Progenitor cell of endocrine pancreas (in vitro differentiated cells): ENCODE measurements at regions not wholly inside any gene's neighbourhood (a gene's known extent, or its start where the extent isn't known, plus 50 kb on each side); places are given as distances from the start of the nearest gene placed in this dataset.

Experiments
- DNase-seq: peaks from one replicate; pipeline ENCODE4 v3.0.0; 2021; ENCODE audit warnings: low spot score; ENCODE audit not compliant: unreplicated experiment
- H3K27ac Mint-ChIP-seq: 2 replicates; pipeline ENCODE4 v1.8.0; 2021; ENCODE audit warnings: mild to moderate bottlenecking, moderate library complexity, mixed read lengths
- H3K27me3 Mint-ChIP-seq: 2 replicates; pipeline ENCODE4 v1.8.0; 2021; ENCODE audit warnings: mixed read lengths
- H3K36me3 Mint-ChIP-seq: 2 replicates; pipeline ENCODE4 v1.8.0; 2022; ENCODE audit warnings: mixed read lengths; ENCODE audit not compliant: insufficient read depth
- H3K4me1 Mint-ChIP-seq: 2 replicates; pipeline ENCODE4 v1.8.0; 2021; ENCODE audit warnings: low read depth, mixed read lengths
- H3K4me3 Mint-ChIP-seq: 2 replicates; pipeline ENCODE4 v1.8.0; 2021; ENCODE audit warnings: low read depth, mild to moderate bottlenecking, moderate library complexity, mixed read lengths
- H3K9me3 Mint-ChIP-seq: 2 replicates; pipeline ENCODE4 v1.8.0; 2021; ENCODE audit warnings: low read depth, mixed read lengths
- CTCF ChIP-seq: fragments of 200-600 bp; sonication (generic); IDR thresholded peaks from one replicate; pipeline ENCODE4 v1.5.0; 2021; ENCODE audit warnings: antibody characterized with exemption, mild to moderate bottlenecking; ENCODE audit not compliant: unreplicated experiment

- H3K4me1 Mint-ChIP-seq: no peaks in the 10 kb centered on the region
- H3K27me3 Mint-ChIP-seq: peaks cover 7% of the 10 kb centered on the region
- H3K27ac Mint-ChIP-seq: no peak overlapping the region
- H3K9me3 Mint-ChIP-seq: no peaks in the 10 kb centered on the region
- TF ChIP-seq CTCF: no peak
- no peaks in the 10 kb centered on the region for H3K36me3 Mint-ChIP-seq
- no peak overlapping the region for H3K4me3 Mint-ChIP-seq
- DNase-seq: no peak
These were observed 784.6 kb upstream of the EEF2KMT start for GRCh38 chr16:5882087-5882640.

DNA sequence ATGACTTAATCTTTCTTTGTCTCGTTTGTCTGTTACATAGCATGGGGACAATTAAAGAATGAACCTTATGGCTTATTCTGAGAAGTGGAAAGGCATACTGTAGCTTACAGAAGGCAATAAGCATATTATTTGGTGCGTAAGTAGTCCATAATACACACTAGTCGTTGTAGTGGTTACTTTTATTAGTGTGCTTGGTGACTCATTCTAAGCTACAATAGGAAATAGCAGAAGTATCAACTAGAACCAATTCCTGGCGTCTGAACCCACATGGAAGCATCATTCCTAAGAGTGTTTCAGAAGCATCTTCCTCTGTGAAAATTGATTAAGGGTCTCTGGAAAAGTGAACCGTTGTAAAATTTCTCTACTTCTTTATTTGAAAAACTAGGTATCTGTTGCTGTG lies 777.8 kb upstream of the EEF2KMT start:
- DNase-seq: no peak
- no peak overlapping the region for H3K4me3 Mint-ChIP-seq
- TF ChIP-seq CTCF: no peak
- peaks cover 16% of the 10 kb centered on the region for H3K4me1 Mint-ChIP-seq
- H3K27me3 Mint-ChIP-seq: peaks cover 11% of the 10 kb centered on the region
- no peak overlapping the region for H3K27ac Mint-ChIP-seq
- H3K9me3 Mint-ChIP-seq: no peaks in the 10 kb centered on the region
- no peaks in the 10 kb centered on the region for H3K36me3 Mint-ChIP-seq

DNA sequence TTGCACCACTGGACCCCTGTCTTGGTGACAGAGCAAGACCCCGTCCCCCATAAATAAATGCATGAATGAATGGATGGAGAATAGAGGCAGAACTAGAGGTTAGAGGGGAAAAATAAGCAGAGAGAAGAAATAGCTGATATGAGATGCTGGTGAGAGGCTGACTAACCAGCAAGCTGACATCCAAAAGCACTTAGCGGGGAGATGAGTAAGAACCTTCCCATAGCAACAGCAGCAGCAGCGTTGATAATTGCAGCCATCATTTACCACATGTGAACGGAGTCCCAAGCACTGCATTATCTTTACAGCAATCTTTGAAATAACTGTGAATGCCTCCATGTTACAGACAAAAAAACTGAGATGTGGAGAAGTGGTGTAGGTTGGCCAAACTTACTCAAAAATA lies 777.3 kb upstream of the EEF2KMT start:
- no peak overlapping the region for H3K27ac Mint-ChIP-seq
- H3K4me3 Mint-ChIP-seq: no peak overlapping the region
- DNase-seq: no peak
- TF ChIP-seq CTCF: no peak
- peaks cover 19% of the 10 kb centered on the region for H3K4me1 Mint-ChIP-seq
- no peaks in the 10 kb centered on the region for H3K36me3 Mint-ChIP-seq
- H3K9me3 Mint-ChIP-seq: no peaks in the 10 kb centered on the region
- H3K27me3 Mint-ChIP-seq: peaks cover 11% of the 10 kb centered on the region

DNA sequence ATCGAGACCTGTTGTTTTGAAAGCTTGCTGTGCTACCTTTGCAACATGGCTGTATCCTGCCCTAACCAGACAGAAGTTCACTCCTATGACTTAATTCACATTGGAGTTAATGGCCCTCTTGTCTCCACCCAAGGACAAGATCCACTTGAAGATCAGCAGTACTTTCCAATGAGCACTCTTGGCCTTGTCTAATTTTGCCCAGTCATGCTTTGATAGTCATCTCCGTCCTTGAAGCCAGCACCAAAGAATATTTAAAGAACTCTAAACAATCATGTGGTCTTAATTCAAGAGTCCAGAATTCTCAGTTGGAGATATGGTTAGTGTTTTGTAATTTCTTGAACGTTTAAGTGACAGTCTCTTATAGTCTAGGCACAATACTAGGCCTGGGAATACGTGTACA lies 775.6 kb upstream of the EEF2KMT start:
- H3K27ac Mint-ChIP-seq: no peak overlapping the region
- no peaks in the 10 kb centered on the region for H3K36me3 Mint-ChIP-seq
- no peak for TF ChIP-seq CTCF
- peaks cover 19% of the 10 kb centered on the region for H3K4me1 Mint-ChIP-seq
- H3K9me3 Mint-ChIP-seq: no peaks in the 10 kb centered on the region
- H3K27me3 Mint-ChIP-seq: peaks cover 11% of the 10 kb centered on the region
- no peak overlapping the region for H3K4me3 Mint-ChIP-seq
- DNase-seq: no peak

GRCh38 chr16:5870886-5871691 lies 773.5 kb upstream of the EEF2KMT start:
- Mint-ChIP-seq H3K27ac (peak overlapping the region; percentile 92), H3K27me3 (peaks cover 6% of the 10 kb centered on the region), H3K36me3 (no peaks in the 10 kb centered on the region), H3K9me3 (no peaks in the 10 kb centered on the region), H3K4me1 (peaks cover 27% of the 10 kb centered on the region), H3K4me3 (no peak overlapping the region)
- no peak for TF ChIP-seq CTCF
- DNase-seq: no peak
